Neural cell (in vitro differentiated cells): ENCODE measurements at regions not wholly inside any gene's neighbourhood (a gene's known extent, or its start where the extent isn't known, plus 50 kb on each side); places are given as distances from the start of the nearest gene placed in this dataset.

Experiments
- H2AFZ ChIP-seq: fragments of 200-600, 300-800 bp; sonication (generic), shearing (Covaris generic); 2 replicates; pipeline ENCODE4 v1.6.0; 2014; ENCODE audit warnings: low read depth, mild to moderate bottlenecking, antibody characterized with exemption, low read length, moderate library complexity
- H3F3A ChIP-seq: fragments of 200-600 bp; shearing (Covaris generic); 2 replicates; pipeline ENCODE4 v1.6.1; 2016; ENCODE audit warnings: mild to moderate bottlenecking, moderate library complexity, mixed read lengths, antibody characterized with exemption, low read length; ENCODE audit not compliant: insufficient read depth, poor library complexity, severe bottlenecking
- H3K27ac ChIP-seq: fragments of 200-600, 300-800 bp; sonication (generic), shearing (Covaris generic); 2 replicates; pipeline ENCODE4 v1.5.1; 2014; ENCODE audit warnings: mild to moderate bottlenecking, low read length, moderate library complexity
- H3K27me3 ChIP-seq: fragments of 300-800, 200-600 bp; sonication (generic), shearing (Covaris generic); 2 replicates; pipeline ENCODE4 v1.6.0; 2014; ENCODE audit warnings: mild to moderate bottlenecking, low read depth, low read length, moderate library complexity; ENCODE audit not compliant: insufficient read depth
- H3K36me3 ChIP-seq: fragments of 300-800, 200-600 bp; sonication (generic), shearing (Covaris generic); 2 replicates; pipeline ENCODE4 v1.5.1; 2014; ENCODE audit warnings: mild to moderate bottlenecking, antibody characterized with exemption, low read length, moderate library complexity; ENCODE audit not compliant: insufficient read depth
- H3K4me2 ChIP-seq: fragments of 300-800, 200-600 bp; sonication (generic), shearing (Covaris generic); 2 replicates; pipeline ENCODE4 v1.6.0; 2014; ENCODE audit warnings: mild to moderate bottlenecking, low read length
- H3K4me3 ChIP-seq: fragments of 300-800, 200-600 bp; sonication (generic), shearing (Covaris generic); 2 replicates; pipeline ENCODE4 v1.5.1; 2014; ENCODE audit warnings: mild to moderate bottlenecking, low read length, moderate library complexity
- H3K79me2 ChIP-seq: fragments of 200-600 bp; shearing (Covaris generic); replicated peaks from 2 replicates; pipeline ENCODE4 v1.6.0; 2014; ENCODE audit warnings: mild to moderate bottlenecking, low read length, moderate library complexity; ENCODE audit not compliant: insufficient read depth
- H3K9ac ChIP-seq: fragments of 300-800, 200-600 bp; sonication (generic), shearing (Covaris generic); 2 replicates; pipeline ENCODE4 v1.6.1; 2016; ENCODE audit warnings: mild to moderate bottlenecking, low read length, mixed read lengths
- H3K9me2 ChIP-seq: fragments of 200-600 bp; shearing (Covaris generic); 2 replicates; pipeline ENCODE4 v1.6.1; 2016; ENCODE audit warnings: mild to moderate bottlenecking, low read length, mixed read lengths; ENCODE audit not compliant: insufficient read depth
- H3K9me3 ChIP-seq: fragments of 200-600, 300-800 bp; sonication (generic), shearing (Covaris generic); 2 replicates; pipeline ENCODE4 v1.6.1; 2016; ENCODE audit warnings: mild to moderate bottlenecking, mixed run types, low read length, moderate library complexity, mixed read lengths
- H4K20me1 ChIP-seq: fragments of 200-600 bp; shearing (Covaris generic); 2 replicates; pipeline ENCODE4 v1.6.1; 2016; ENCODE audit warnings: mild to moderate bottlenecking, mixed run types; ENCODE audit not compliant: insufficient read depth
- CTCF ChIP-seq: fragments of 450-650 bp; IDR thresholded peaks from 2 replicates; pipeline ENCODE4 v1.5.1; 2014; ENCODE audit warnings: antibody characterized with exemption, mild to moderate bottlenecking, moderate library complexity; ENCODE audit not compliant: poor library complexity, severe bottlenecking
- EP300 ChIP-seq: fragments of 450-650 bp; conservative IDR thresholded peaks from 2 replicates; pipeline ENCODE4 v1.6.1; 2014; ENCODE audit warnings: antibody characterized with exemption, mild to moderate bottlenecking, moderate library complexity; ENCODE audit not compliant: poor library complexity, severe bottlenecking
- EZH2 ChIP-seq: fragments of 200-600, 300-800 bp; shearing (Covaris generic), sonication (generic); IDR thresholded peaks from 2 replicates; pipeline ENCODE4 v1.6.1; 2014; ENCODE audit warnings: antibody characterized with exemption, low read length, borderline replicate concordance, mild to moderate bottlenecking; ENCODE audit not compliant: insufficient read depth, poor library complexity, severe bottlenecking
- MXI1 ChIP-seq: fragments of 450-650 bp; conservative IDR thresholded peaks from 2 replicates; pipeline ENCODE4 v1.6.1; 2014; ENCODE audit warnings: antibody characterized with exemption, mild to moderate bottlenecking; ENCODE audit not compliant: poor library complexity, severe bottlenecking
- POLR2AphosphoS5 ChIP-seq: IDR thresholded peaks from 2 replicates; pipeline ENCODE4 v1.6.1; 2012
- RAD21 ChIP-seq: fragments of 450-650 bp; conservative IDR thresholded peaks from 2 replicates; pipeline ENCODE4 v1.6.1; 2014; ENCODE audit warnings: antibody characterized with exemption, mild to moderate bottlenecking, moderate library complexity
- REST ChIP-seq: IDR thresholded peaks from 2 replicates; pipeline ENCODE4 v1.6.1; 2012; ENCODE audit warnings: borderline replicate concordance
- SMC3 ChIP-seq: fragments of 450-650 bp; conservative IDR thresholded peaks from 2 replicates; pipeline ENCODE4 v1.6.1; 2014; ENCODE audit warnings: antibody characterized with exemption, mild to moderate bottlenecking, moderate library complexity; ENCODE audit not compliant: poor library complexity
- TAF1 ChIP-seq: IDR thresholded peaks from 2 replicates; pipeline ENCODE4 v1.6.1; 2012; ENCODE audit warnings: low read depth

- no peak overlapping the region for H3K4me2 ChIP-seq
- no peaks in the 10 kb centered on the region for H4K20me1 ChIP-seq
- TF ChIP-seq REST = no peak
- no peak for TF ChIP-seq MXI1
- TF ChIP-seq RAD21 = no peak
- TF ChIP-seq SMC3 = no peak
- no peak for TF ChIP-seq POLR2AphosphoS5
- no peaks in the 10 kb centered on the region for H3K79me2 ChIP-seq
- no peak overlapping the region for H2AFZ ChIP-seq
- no peak overlapping the region for H3K27ac ChIP-seq
- H3K4me3 ChIP-seq = no peak overlapping the region
- no peaks in the 10 kb centered on the region for H3K9me3 ChIP-seq
- H3K27me3 ChIP-seq = no peaks in the 10 kb centered on the region
- H3K9ac ChIP-seq = no peak overlapping the region
- H3F3A ChIP-seq = no peaks in the 10 kb centered on the region
- H3K36me3 ChIP-seq = no peaks in the 10 kb centered on the region
- no peaks in the 10 kb centered on the region for H3K9me2 ChIP-seq
Observed at GRCh38 chr2:240304746-240305161, 130.7 kb upstream of the GPC1 start.

- no peak overlapping the region for H3K27ac ChIP-seq
- no peak overlapping the region for H3K4me2 ChIP-seq
Observed at GRCh38 chr2:240305369-240305962, 130.0 kb upstream of the GPC1 start.

GRCh38 chr2:240306185-240306584, 129.3 kb upstream of the GPC1 start:
- Histone ChIP-seq H3K4me3 (no peak overlapping the region), H3K9me2 (no peaks in the 10 kb centered on the region), H4K20me1 (no peaks in the 10 kb centered on the region), H3F3A (no peaks in the 10 kb centered on the region), H3K4me2 (no peak overlapping the region), H3K79me2 (no peaks in the 10 kb centered on the region), H2AFZ (no peak overlapping the region), H3K9ac (no peak overlapping the region), H3K36me3 (no peaks in the 10 kb centered on the region), H3K27me3 (no peaks in the 10 kb centered on the region), H3K9me3 (no peaks in the 10 kb centered on the region), H3K27ac (no peak overlapping the region)
- TF ChIP-seq RAD21 = no peak
- no peak for TF ChIP-seq POLR2AphosphoS5
- TF ChIP-seq REST = no peak
- no peak for TF ChIP-seq SMC3
- no peak for TF ChIP-seq TAF1
- TF ChIP-seq EP300 = no peak
- TF ChIP-seq EZH2 = no peak
- TF ChIP-seq MXI1 = no peak
- no peak for TF ChIP-seq CTCF

More at GRCh38 chr2:240305369-240305962, 130.0 kb upstream of the GPC1 start:
- Histone ChIP-seq H3K4me3 (no peak overlapping the region), H3F3A (no peaks in the 10 kb centered on the region), H4K20me1 (no peaks in the 10 kb centered on the region), H3K9ac (no peak overlapping the region), H3K9me3 (no peaks in the 10 kb centered on the region), H3K27me3 (no peaks in the 10 kb centered on the region), H3K9me2 (no peaks in the 10 kb centered on the region), H3K36me3 (no peaks in the 10 kb centered on the region), H2AFZ (no peak overlapping the region), H3K79me2 (no peaks in the 10 kb centered on the region)
- TF ChIP-seq EP300 = no peak
